ENCODE measurements at regions not wholly inside any gene's neighbourhood (a gene's known extent, or its start where the extent isn't known, plus 50 kb on each side); places are given as distances from the start of the nearest gene placed in this dataset.

DNA sequence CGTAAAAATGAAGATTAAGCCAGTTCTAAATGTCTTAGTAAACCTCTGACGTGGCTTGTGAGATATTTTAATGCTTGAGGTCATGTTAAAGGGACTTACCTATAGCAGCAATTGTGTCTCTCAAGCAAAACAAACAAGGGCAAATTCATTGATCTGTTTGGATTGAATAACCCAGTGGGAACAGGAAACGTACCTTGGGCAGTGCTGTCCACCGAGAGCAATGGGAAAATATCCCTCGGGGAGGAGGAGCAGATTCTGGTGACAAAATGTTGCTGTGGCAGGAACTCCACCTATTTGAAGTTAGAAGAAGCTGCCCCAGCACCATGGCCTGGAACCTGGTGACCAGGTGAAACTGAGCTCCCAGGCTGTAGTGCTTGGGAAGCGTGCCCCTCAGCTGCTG, 107.1 kb upstream of the FZD8 start:
- H3K27ac ChIP-seq (ENCODE audit: low read depth, low read length) = no peak overlapping the region
- H3K4me1 ChIP-seq (ENCODE audit: control insufficient read depth in 1 of 2, insufficient read depth in 2 of 2, low read length in 2 of 2) = no peaks in the 10 kb centered on the region
- H3K27me3 ChIP-seq (ENCODE audit: control insufficient read depth in 1 of 2, insufficient read depth in 2 of 2, low read length in 2 of 2) = no peaks in the 10 kb centered on the region
- no peaks in the 10 kb centered on the region for H3K9me3 ChIP-seq (ENCODE audit: control insufficient read depth in 1 of 2, low read length in 2 of 2)
- no peaks in the 10 kb centered on the region for H3K36me3 ChIP-seq (ENCODE audit: control insufficient read depth in 1 of 2, insufficient read depth in 2 of 2, low read length in 2 of 2)
- H3K4me3 ChIP-seq (ENCODE audit: low read depth in 1 of 2, low read length in 2 of 2) = no peak overlapping the region
- no peak overlapping the region for H3K9ac ChIP-seq (ENCODE audit: low read depth in 1 of 2, low read length in 2 of 2)

DNA sequence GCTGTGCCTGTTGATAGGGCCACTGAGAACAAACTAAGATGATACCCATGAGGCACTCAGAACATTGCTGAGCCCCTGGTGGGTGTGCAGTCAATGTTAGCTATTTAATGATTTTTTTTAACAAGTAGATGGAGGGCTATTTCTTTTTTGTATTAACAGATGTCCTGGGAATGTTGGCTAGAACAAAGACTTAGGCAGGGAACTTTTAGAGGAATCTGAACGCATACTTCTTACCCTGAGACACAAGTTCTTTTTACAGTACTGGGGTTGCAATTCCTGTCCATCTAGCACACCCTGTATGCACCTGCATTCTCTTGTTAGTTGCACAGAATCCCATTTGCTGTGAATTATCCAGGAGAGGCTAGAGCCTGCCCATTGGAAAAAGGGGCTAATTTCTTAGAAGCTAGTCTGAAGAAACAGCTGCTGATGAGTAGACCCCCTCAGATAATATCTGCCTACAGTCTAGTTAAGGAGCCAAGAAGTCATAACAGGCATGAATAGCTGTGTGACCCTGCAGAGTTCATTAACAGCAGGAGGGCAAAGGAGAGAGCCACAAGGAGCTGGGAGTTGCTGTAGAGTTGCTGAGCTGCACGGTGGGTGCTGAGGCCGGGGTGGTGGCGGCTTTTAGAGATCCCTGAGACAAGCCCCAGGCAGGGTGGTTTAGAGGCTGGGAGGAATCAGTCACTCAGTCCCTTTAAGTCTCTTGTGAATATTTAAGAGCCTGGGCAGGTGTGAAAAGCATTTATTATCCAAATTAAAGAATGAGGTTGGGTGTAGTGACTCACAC, 103.7 kb upstream of the FZD8 start:
- H3K36me3 ChIP-seq (ENCODE audit: control insufficient read depth in 1 of 2, insufficient read depth in 2 of 2, low read length in 2 of 2) = no peaks in the 10 kb centered on the region
- no peaks in the 10 kb centered on the region for H3K4me1 ChIP-seq (ENCODE audit: control insufficient read depth in 1 of 2, insufficient read depth in 2 of 2, low read length in 2 of 2)
- H3K9me3 ChIP-seq (ENCODE audit: control insufficient read depth in 1 of 2, low read length in 2 of 2) = no peaks in the 10 kb centered on the region
- no peak overlapping the region for H3K27ac ChIP-seq (ENCODE audit: low read depth, low read length)
- H3K27me3 ChIP-seq (ENCODE audit: control insufficient read depth in 1 of 2, insufficient read depth in 2 of 2, low read length in 2 of 2) = no peaks in the 10 kb centered on the region
- no peak overlapping the region for H3K4me3 ChIP-seq (ENCODE audit: low read depth in 1 of 2, low read length in 2 of 2)
- no peak overlapping the region for H3K9ac ChIP-seq (ENCODE audit: low read depth in 1 of 2, low read length in 2 of 2)

DNA sequence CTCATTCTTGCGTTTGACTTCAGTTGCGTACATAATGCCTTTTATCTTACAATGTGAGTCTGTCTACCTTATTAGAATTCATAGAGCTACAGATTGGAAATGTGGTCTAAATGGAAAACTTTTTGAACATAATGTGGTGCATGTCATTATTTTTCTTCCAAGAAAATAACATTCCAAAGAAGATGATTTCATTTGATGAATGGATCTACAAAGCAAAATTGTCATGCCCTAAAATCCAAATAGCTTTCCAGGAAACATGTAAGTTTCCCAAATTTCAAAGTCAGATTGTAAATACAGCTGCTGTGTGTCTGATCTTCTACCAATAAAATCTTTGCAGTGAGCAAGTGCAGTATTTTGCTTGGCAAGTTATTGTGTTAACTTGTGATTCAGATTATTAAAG, 101.8 kb upstream of the FZD8 start:
- H3K36me3 ChIP-seq (ENCODE audit: control insufficient read depth in 1 of 2, insufficient read depth in 2 of 2, low read length in 2 of 2) = no peaks in the 10 kb centered on the region
- no peak overlapping the region for H3K27ac ChIP-seq (ENCODE audit: low read depth, low read length)
- H3K27me3 ChIP-seq (ENCODE audit: control insufficient read depth in 1 of 2, insufficient read depth in 2 of 2, low read length in 2 of 2) = no peaks in the 10 kb centered on the region
- H3K9ac ChIP-seq (ENCODE audit: low read depth in 1 of 2, low read length in 2 of 2) = no peak overlapping the region
- no peaks in the 10 kb centered on the region for H3K9me3 ChIP-seq (ENCODE audit: control insufficient read depth in 1 of 2, low read length in 2 of 2)
- H3K4me3 ChIP-seq (ENCODE audit: low read depth in 1 of 2, low read length in 2 of 2) = no peak overlapping the region
- H3K4me1 ChIP-seq (ENCODE audit: control insufficient read depth in 1 of 2, insufficient read depth in 2 of 2, low read length in 2 of 2) = no peaks in the 10 kb centered on the region

DNA sequence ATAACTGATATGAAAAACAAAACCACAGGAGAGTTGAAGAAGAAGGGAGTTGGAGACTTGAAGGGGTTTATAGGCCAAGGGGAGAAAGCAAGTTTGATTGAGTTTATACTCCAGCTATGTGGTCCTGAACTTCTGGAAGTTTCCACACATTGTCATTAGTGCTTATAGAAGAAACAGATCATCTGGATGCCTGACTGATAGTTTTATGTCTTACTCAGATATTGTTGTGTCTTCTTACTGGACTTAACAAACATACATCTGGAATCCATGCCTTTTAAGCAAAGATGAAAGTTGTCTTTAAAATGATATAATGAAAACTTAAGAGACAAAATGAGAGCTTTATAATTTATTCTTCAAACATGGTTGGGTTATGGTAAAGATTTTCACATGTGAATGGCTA, 101.3 kb upstream of the FZD8 start:
- Histone ChIP-seq H3K27ac (ENCODE audit: low read depth, low read length) (no peak overlapping the region), H3K36me3 (ENCODE audit: control insufficient read depth in 1 of 2, insufficient read depth in 2 of 2, low read length in 2 of 2) (no peaks in the 10 kb centered on the region), H3K9me3 (ENCODE audit: control insufficient read depth in 1 of 2, low read length in 2 of 2) (no peaks in the 10 kb centered on the region), H3K4me3 (ENCODE audit: low read depth in 1 of 2, low read length in 2 of 2) (no peak overlapping the region), H3K4me1 (ENCODE audit: control insufficient read depth in 1 of 2, insufficient read depth in 2 of 2, low read length in 2 of 2) (no peaks in the 10 kb centered on the region), H3K27me3 (ENCODE audit: control insufficient read depth in 1 of 2, insufficient read depth in 2 of 2, low read length in 2 of 2) (no peaks in the 10 kb centered on the region), H3K9ac (ENCODE audit: low read depth in 1 of 2, low read length in 2 of 2) (no peak overlapping the region)

DNA sequence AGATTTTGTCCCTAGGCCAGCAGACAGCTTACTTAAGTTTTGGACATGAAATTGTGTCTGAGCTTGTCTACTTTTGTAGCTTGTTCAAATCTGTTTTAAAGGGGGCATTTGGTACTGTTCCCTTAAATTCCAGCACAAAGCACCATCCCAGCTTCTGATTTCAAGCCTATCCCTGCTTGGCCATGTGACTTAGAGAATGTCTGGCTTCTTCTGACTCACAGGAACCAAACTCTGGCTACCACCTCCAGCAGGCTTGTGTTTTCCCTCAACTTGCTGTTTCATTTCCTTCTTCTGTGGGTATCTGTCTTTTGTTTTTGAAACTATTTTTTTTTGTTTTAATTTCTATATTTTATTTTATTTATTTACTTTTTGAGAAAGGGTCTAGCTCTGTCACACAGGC, 97.9 kb upstream of the FZD8 start:
- Histone ChIP-seq H3K27me3 (ENCODE audit: control insufficient read depth in 1 of 2, insufficient read depth in 2 of 2, low read length in 2 of 2) (no peaks in the 10 kb centered on the region), H3K27ac (ENCODE audit: low read depth, low read length) (no peak overlapping the region), H3K4me1 (ENCODE audit: control insufficient read depth in 1 of 2, insufficient read depth in 2 of 2, low read length in 2 of 2) (no peaks in the 10 kb centered on the region), H3K9ac (ENCODE audit: low read depth in 1 of 2, low read length in 2 of 2) (no peak overlapping the region), H3K9me3 (ENCODE audit: control insufficient read depth in 1 of 2, low read length in 2 of 2) (no peaks in the 10 kb centered on the region), H3K4me3 (ENCODE audit: low read depth in 1 of 2, low read length in 2 of 2) (no peak overlapping the region), H3K36me3 (ENCODE audit: control insufficient read depth in 1 of 2, insufficient read depth in 2 of 2, low read length in 2 of 2) (no peaks in the 10 kb centered on the region)

DNA sequence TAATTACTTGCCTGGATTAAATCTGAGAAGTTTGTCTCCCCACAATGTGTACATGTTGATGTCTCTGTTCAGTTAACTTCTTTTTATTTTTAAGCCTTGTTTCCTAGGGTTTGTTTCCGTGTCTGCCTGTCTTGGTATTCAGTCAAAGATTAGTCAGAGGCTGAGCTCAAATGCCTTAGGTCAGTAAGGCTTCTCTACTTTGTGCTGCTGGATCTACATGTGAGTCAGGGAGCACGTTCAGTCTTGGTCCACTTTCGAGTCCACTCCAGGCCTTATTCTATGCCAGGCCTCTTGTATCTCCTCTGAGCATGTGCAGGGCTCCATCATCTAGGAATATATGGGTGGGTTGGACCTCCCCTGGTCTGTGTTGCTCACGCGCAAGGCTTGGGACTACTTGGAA, 93.3 kb upstream of the FZD8 start:
- Histone ChIP-seq H3K9ac (ENCODE audit: low read depth in 1 of 2, low read length in 2 of 2) (no peak overlapping the region), H3K4me1 (ENCODE audit: control insufficient read depth in 1 of 2, insufficient read depth in 2 of 2, low read length in 2 of 2) (no peaks in the 10 kb centered on the region), H3K27ac (ENCODE audit: low read depth, low read length) (no peak overlapping the region), H3K27me3 (ENCODE audit: control insufficient read depth in 1 of 2, insufficient read depth in 2 of 2, low read length in 2 of 2) (no peaks in the 10 kb centered on the region), H3K36me3 (ENCODE audit: control insufficient read depth in 1 of 2, insufficient read depth in 2 of 2, low read length in 2 of 2) (no peaks in the 10 kb centered on the region), H3K9me3 (ENCODE audit: control insufficient read depth in 1 of 2, low read length in 2 of 2) (no peaks in the 10 kb centered on the region), H3K4me3 (ENCODE audit: low read depth in 1 of 2, low read length in 2 of 2) (no peak overlapping the region)

DNA sequence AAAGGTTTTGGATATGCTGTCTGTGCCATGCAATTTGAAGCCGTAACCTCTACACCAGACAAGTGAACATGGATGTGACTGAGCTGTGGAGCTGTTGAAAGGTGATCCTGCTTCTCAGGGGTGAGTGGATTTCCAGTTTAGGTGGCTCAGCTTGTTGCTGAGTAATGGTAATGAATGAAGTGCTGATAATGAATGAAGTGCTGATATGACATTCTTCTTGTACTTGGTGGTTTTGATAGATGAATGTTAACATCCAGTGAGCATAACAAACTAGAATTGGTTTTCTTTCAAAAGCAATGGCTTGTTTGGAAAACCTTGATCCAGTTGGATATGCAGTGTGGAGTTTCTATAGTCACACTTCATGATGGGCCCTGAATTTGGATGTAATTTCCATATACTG, 89.7 kb upstream of the FZD8 start:
- Histone ChIP-seq H3K9me3 (ENCODE audit: control insufficient read depth in 1 of 2, low read length in 2 of 2) (no peaks in the 10 kb centered on the region), H3K27me3 (ENCODE audit: control insufficient read depth in 1 of 2, insufficient read depth in 2 of 2, low read length in 2 of 2) (no peaks in the 10 kb centered on the region), H3K27ac (ENCODE audit: low read depth, low read length) (no peak overlapping the region), H3K4me1 (ENCODE audit: control insufficient read depth in 1 of 2, insufficient read depth in 2 of 2, low read length in 2 of 2) (no peaks in the 10 kb centered on the region), H3K36me3 (ENCODE audit: control insufficient read depth in 1 of 2, insufficient read depth in 2 of 2, low read length in 2 of 2) (no peaks in the 10 kb centered on the region), H3K4me3 (ENCODE audit: low read depth in 1 of 2, low read length in 2 of 2) (no peak overlapping the region), H3K9ac (ENCODE audit: low read depth in 1 of 2, low read length in 2 of 2) (no peak overlapping the region)

DNA sequence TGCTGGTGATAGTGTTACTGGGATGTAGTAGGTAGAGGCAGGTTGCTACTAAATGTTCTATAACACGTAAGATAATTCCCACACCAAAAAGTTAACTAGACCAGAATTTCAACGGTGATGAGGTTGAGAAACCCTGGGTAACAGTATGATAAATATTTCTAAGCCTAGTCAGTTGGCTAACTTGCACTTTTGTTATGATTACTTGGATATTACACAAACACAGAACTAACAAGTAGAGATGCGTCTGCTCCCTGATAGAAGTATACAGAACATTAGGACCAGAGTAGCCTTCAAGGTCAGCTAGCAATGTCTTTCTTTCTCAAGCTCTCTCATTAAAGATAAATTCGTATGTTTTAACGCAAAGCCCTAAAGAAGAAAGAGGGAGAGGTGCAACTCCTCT, 86.2 kb upstream of the FZD8 start:
- H3K27me3 ChIP-seq (ENCODE audit: control insufficient read depth in 1 of 2, insufficient read depth in 2 of 2, low read length in 2 of 2) = no peaks in the 10 kb centered on the region
- no peaks in the 10 kb centered on the region for H3K36me3 ChIP-seq (ENCODE audit: control insufficient read depth in 1 of 2, insufficient read depth in 2 of 2, low read length in 2 of 2)
- H3K27ac ChIP-seq (ENCODE audit: low read depth, low read length) = no peak overlapping the region
- no peaks in the 10 kb centered on the region for H3K9me3 ChIP-seq (ENCODE audit: control insufficient read depth in 1 of 2, low read length in 2 of 2)
- no peak overlapping the region for H3K4me3 ChIP-seq (ENCODE audit: low read depth in 1 of 2, low read length in 2 of 2)
- no peaks in the 10 kb centered on the region for H3K4me1 ChIP-seq (ENCODE audit: control insufficient read depth in 1 of 2, insufficient read depth in 2 of 2, low read length in 2 of 2)
- no peak overlapping the region for H3K9ac ChIP-seq (ENCODE audit: low read depth in 1 of 2, low read length in 2 of 2)

DNA sequence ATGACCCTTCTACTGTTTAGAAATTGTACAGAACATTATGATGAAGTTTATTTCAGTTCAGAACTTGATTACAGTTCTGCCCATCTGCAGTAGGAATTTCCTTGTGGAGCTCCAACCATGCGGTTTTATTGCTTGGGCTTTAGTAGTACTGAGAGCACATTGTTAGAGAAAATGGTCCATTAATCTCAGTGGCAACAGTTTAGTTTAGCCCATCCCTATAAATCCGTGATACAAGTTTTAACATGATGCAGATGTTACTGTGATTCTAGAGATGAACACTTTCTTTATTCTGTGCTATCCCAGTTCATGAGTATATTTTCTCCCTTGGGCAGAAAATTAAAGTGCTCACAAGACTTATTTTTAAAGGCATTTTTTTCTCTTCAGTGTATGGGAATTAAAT, 84.8 kb upstream of the FZD8 start:
- H3K9me3 ChIP-seq (ENCODE audit: control insufficient read depth in 1 of 2, low read length in 2 of 2) = no peaks in the 10 kb centered on the region
- H3K4me1 ChIP-seq (ENCODE audit: control insufficient read depth in 1 of 2, insufficient read depth in 2 of 2, low read length in 2 of 2) = no peaks in the 10 kb centered on the region
- no peaks in the 10 kb centered on the region for H3K27me3 ChIP-seq (ENCODE audit: control insufficient read depth in 1 of 2, insufficient read depth in 2 of 2, low read length in 2 of 2)
- no peak overlapping the region for H3K9ac ChIP-seq (ENCODE audit: low read depth in 1 of 2, low read length in 2 of 2)
- no peaks in the 10 kb centered on the region for H3K36me3 ChIP-seq (ENCODE audit: control insufficient read depth in 1 of 2, insufficient read depth in 2 of 2, low read length in 2 of 2)
- no peak overlapping the region for H3K4me3 ChIP-seq (ENCODE audit: low read depth in 1 of 2, low read length in 2 of 2)
- no peak overlapping the region for H3K27ac ChIP-seq (ENCODE audit: low read depth, low read length)

DNA sequence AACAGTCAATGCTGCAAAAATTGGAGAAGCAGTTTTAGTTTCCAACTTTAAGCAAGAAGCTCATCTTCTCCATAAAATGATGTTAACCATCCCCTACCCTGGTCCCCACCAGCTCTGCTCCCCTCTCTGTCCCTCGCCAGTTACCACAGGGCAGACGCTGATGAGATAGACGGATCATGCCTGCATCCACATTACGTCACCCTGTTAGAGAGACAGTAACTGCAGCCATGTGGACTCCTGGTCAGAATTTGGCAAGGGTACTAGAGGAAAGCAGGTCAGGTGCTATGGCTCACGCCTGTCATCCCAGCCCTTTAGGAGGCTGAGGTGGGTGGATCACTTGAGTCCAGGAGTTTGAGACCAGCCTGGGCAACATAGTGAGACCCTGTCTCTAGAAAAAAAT, 81.9 kb upstream of the FZD8 start:
- H3K27ac ChIP-seq (ENCODE audit: low read depth, low read length) = no peak overlapping the region
- no peak overlapping the region for H3K4me3 ChIP-seq (ENCODE audit: low read depth in 1 of 2, low read length in 2 of 2)
- H3K9me3 ChIP-seq (ENCODE audit: control insufficient read depth in 1 of 2, low read length in 2 of 2) = no peaks in the 10 kb centered on the region
- H3K27me3 ChIP-seq (ENCODE audit: control insufficient read depth in 1 of 2, insufficient read depth in 2 of 2, low read length in 2 of 2) = no peaks in the 10 kb centered on the region
- no peaks in the 10 kb centered on the region for H3K4me1 ChIP-seq (ENCODE audit: control insufficient read depth in 1 of 2, insufficient read depth in 2 of 2, low read length in 2 of 2)
- no peak overlapping the region for H3K9ac ChIP-seq (ENCODE audit: low read depth in 1 of 2, low read length in 2 of 2)
- H3K36me3 ChIP-seq (ENCODE audit: control insufficient read depth in 1 of 2, insufficient read depth in 2 of 2, low read length in 2 of 2) = no peaks in the 10 kb centered on the region

DNA sequence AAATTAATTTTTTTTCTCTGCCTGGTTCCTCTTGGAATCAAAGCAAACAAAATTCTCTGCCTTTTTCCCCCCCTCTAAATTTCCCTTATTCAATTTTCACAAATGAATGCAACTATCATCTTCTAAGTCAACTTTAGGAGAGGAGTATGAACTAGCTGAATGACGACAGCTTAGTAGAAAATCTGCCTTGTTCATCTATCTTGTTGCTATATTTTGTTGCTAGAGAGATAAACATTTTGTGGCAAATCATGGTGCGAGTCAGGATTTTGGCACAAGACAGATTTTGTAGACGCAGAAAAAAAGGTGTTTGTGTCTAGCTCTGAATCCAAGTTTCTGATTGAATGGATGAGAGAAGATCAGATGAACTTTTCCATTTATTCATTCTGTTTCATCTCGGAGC, 81.0 kb upstream of the FZD8 start:
- no peak overlapping the region for H3K27ac ChIP-seq (ENCODE audit: low read depth, low read length)
- no peaks in the 10 kb centered on the region for H3K27me3 ChIP-seq (ENCODE audit: control insufficient read depth in 1 of 2, insufficient read depth in 2 of 2, low read length in 2 of 2)
- no peaks in the 10 kb centered on the region for H3K9me3 ChIP-seq (ENCODE audit: control insufficient read depth in 1 of 2, low read length in 2 of 2)
- H3K36me3 ChIP-seq (ENCODE audit: control insufficient read depth in 1 of 2, insufficient read depth in 2 of 2, low read length in 2 of 2) = no peaks in the 10 kb centered on the region
- H3K4me3 ChIP-seq (ENCODE audit: low read depth in 1 of 2, low read length in 2 of 2) = no peak overlapping the region
- H3K9ac ChIP-seq (ENCODE audit: low read depth in 1 of 2, low read length in 2 of 2) = no peak overlapping the region
- no peaks in the 10 kb centered on the region for H3K4me1 ChIP-seq (ENCODE audit: control insufficient read depth in 1 of 2, insufficient read depth in 2 of 2, low read length in 2 of 2)
